Ammon's horn (tissue), 1 donor: ENCODE measurements at regions not wholly inside any gene's neighbourhood (a gene's known extent, or its start where the extent isn't known, plus 50 kb on each side); places are given as distances from the start of the nearest gene placed in this dataset.

Source experiments
- DNase-seq: peaks from one replicate; pipeline ENCODE4 v3.0.0-alpha.2; 2016; ENCODE audit warnings: low spot score

GRCh38 chr2:22486343-22486742 is 898.6 kb upstream of the KLHL29 start:
- no peak for DNase-seq

GRCh38 chr2:22487036-22487435 is 897.9 kb upstream of the KLHL29 start:
- no peak for DNase-seq

DNA sequence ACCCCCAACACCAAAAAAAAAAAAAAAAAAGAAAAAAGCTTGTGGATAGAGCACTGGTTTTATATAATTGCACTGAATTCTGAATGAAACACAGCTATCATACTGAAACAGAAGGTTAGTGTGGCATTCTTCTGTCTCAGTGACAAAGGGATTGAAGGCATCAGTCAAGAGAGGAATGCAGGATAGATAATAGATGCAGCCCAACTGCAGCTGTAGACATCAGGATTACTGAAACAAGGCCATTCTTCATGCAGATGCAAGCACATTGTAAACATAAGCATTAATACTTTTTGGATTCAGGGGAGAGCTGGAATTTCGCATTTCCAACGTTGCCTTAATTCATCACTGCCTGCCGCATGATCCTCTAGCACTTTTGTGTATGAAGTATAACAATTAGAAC is 897.4 kb upstream of the KLHL29 start:
- DNase-seq: no peak

- no peak for DNase-seq
Measured at GRCh38 chr2:22491442-22491841, 893.5 kb upstream of the KLHL29 start.

- no peak for DNase-seq
Measured at GRCh38 chr2:22494156-22494555, 890.8 kb upstream of the KLHL29 start.

DNA sequence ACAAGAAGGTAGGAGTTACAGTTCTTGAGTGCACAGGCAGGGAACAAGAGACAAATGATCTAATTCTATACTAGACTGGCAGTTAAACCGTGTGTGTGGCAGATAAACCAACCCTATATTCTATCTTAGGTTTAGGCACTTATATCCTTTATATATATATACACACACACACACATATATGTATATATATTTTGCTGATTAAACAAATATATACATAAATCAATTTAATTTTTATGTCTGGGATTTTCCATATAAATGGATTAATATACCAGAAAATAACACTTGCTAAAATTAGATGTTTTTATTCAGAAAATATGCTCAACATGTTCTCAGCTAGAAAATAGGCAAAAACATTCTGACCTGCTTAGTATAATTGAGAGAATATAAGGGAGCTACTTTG is 887.9 kb upstream of the KLHL29 start:
- DNase-seq: no peak

- DNase-seq: no peak
Measured at GRCh38 chr2:22497789-22498188, 887.2 kb upstream of the KLHL29 start.

GRCh38 chr2:22499082-22499839 is 885.7 kb upstream of the KLHL29 start:
- DNase-seq: peak; percentile 5

GRCh38 chr2:22500555-22500935 is 884.4 kb upstream of the KLHL29 start:
- peak; percentile 5 for DNase-seq

GRCh38 chr2:22501851-22502250 is 883.1 kb upstream of the KLHL29 start:
- no peak for DNase-seq

DNA sequence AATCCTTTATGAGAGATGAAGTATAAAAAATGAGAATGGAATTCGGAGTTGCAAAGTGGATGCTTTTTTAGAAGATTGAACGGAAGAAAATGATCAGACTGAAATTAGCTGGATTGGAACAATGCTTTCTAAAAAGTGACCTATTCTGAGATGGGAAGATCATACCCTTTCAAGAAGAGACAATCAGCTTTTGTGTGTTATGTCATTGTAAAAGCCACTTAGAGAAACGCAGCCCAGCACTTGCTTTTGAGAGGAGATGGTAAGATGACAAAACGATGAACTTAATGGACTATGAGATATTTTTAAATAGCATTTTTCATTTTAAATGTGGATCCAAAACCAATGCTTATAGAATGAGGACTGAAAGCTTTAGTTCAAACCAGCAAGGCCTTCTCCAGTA is 871.4 kb upstream of the KLHL29 start:
- DNase-seq: no peak

DNA sequence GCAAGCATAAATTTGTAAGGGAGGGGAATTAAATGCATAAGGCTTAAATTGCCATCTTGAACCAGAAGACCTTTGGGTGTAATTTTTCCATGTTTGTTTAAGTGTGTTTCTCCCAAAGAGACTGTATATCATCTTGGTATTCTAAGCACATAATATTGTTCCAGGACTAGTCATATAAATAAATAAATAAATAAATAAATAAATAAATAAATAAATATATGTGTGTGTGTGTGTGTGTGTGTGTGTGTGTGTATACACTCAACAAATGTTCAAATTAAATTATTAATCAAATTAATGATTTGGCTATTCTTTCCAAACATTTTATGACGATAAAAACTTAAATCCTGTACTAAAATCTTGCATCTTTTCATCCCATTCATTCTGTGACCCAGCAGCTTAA is 867.8 kb upstream of the KLHL29 start:
- DNase-seq: no peak

GRCh38 chr2:22518641-22519040 is 866.3 kb upstream of the KLHL29 start:
- no peak for DNase-seq

- DNase-seq: no peak
Measured at GRCh38 chr2:22520369-22521288, 864.4 kb upstream of the KLHL29 start.

- DNase-seq: no peak
Measured at GRCh38 chr2:22521620-22522019, 863.4 kb upstream of the KLHL29 start.

GRCh38 chr2:22525681-22526080 is 859.3 kb upstream of the KLHL29 start:
- peak; percentile 17 for DNase-seq

- no peak for DNase-seq
Measured at GRCh38 chr2:22530131-22530530, 854.8 kb upstream of the KLHL29 start.

DNA sequence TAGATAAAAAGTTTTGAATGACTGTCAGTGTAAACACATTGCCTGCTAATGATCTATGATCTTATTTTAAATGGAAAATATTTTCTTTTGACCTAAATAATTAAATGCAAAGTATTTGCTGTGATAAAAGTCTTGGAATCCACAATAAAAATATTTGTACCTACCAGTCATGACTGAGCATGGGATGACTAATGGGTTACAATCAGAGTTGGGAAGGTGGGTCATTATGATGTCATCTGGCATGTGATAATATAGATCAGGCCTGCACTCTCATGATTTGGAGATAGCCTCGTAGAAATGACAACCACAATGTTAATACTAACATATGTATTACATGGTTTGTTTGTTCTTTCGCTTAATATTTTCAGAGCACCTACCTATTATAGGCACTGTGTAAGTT is 848.8 kb upstream of the KLHL29 start:
- DNase-seq: no peak

DNA sequence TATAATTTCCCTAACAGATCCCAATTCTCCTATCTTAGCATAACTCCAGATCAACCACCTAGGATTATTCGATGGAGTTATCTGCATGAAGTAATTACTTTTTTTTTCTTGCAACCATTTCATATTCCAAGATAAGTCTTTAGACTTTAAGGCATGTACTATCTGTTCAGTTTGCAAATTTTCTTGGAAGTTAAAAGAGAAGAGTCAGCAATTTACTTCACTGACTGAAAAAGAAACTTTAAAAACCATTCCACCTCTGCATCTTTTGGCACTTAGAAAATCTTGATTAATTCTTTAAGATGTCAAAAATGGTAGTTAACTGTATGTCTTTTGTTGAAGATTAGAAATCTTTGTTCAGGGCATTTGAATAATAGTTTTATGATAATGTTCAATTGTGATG is 830.5 kb upstream of the KLHL29 start:
- no peak for DNase-seq

DNA sequence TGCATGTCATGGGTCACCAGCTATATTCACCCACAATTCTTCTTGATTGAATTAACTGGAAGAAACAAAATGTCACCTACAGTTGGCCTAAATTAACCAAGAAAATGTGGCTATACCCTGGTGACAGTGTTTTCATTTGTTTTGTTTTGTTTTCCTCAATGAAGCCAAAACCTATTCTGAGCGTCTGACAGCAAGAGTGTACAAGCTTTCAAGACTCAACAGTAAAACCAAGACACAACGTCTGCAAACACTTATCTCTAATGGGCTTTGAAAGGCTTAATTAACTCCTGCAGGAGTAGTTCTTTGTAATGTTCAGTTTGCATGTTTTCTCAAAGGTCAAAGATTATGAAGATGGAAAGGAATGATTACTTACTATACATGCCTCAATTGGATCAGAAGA is 827.6 kb upstream of the KLHL29 start:
- DNase-seq: no peak

DNA sequence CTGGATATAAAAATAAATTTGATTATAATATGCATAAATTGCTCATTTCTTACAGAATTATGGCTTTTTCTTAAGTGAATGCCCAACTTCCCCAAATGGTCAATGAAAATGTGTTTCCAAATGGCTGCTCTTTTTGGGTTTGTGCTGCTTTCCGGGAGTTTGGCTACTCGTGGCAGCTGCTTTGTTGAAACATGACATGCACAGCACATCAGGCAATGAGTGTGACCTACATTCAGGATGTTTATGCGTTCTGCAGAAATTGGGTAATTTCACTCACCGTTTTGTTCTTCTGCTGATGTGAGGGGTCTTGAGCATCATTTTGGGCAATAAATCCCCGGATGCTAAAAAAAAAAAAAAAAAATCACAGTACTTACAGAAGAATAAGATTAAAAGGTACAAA is 825.0 kb upstream of the KLHL29 start:
- DNase-seq: no peak

GRCh38 chr2:22579341-22579740 is 805.6 kb upstream of the KLHL29 start:
- DNase-seq: peak; percentile 20

DNA sequence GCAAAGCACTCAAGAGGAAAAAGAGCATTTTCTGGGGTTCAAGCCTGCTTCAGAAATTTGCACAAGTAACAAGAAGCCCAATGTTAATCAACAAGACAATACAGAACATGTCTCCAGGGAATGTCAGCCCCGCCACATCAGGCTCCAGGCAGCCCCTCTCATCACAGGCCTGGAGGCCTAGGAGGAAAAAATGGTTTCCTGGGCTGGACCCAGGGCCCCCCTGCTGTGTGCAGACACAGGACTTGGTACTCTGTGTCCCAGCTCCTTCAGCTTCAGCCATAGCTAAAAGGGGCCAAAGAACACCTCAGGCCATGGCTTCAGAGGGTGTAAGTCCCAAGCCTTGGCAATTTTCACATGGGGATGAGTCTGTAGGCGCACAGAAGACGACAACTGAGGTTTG is 802.9 kb upstream of the KLHL29 start:
- no peak for DNase-seq
